GM19452 (cell line): ENCODE measurements at regions not wholly inside any gene's neighbourhood (a gene's known extent, or its start where the extent isn't known, plus 50 kb on each side); places are given as distances from the start of the nearest gene placed in this dataset.

Experiments used
- ATAC-seq: cut with Tn5 transposase; IDR thresholded peaks from one replicate; pipeline ENCODE4 v1.9.1; 2021; ENCODE audit not compliant: unreplicated experiment

GRCh38 chr6:14622085-14622484, 504.5 kb downstream of the CD83 start:
- ATAC-seq: no peak

GRCh38 chr6:14622909-14623505, 505.4 kb downstream of the CD83 start:
- no peak for ATAC-seq

DNA sequence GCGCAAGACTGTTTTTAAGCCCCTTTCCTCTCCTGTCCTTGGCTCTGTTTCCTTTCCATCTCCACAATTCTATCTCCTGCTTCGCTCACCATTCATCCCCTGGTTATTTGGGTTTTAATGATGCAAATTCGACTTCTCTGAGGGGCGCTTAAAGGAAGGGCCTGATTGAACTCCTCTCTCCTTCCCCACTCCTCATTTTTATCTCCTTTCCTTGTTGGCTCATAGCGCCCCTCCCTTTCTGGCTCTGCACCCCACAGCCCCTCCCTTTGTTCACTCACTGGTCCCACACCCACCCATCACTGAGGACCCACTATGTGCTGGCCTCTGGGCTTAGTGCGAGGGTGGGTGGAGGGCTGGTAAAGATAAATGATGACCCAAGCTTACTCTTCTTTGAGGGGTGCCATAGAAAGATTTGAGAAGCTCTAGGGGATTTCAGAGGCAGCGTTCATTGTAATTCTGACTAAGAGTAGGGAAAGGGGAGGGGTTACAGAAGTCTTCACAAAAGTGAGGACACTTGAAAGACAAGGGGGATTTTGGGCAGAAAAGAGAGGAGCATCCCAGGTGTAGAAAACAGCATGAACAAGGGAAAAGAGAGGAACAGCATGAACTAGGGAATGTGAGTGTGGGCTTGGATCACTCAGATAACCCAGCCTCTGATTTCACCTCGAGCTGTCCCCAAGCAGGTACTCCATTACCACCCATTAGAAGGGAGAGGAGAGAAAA, 507.8 kb downstream of the CD83 start:
- no peak for ATAC-seq

- ATAC-seq: no peak
Observed at GRCh38 chr6:14626556-14626955, 509.0 kb downstream of the CD83 start.

DNA sequence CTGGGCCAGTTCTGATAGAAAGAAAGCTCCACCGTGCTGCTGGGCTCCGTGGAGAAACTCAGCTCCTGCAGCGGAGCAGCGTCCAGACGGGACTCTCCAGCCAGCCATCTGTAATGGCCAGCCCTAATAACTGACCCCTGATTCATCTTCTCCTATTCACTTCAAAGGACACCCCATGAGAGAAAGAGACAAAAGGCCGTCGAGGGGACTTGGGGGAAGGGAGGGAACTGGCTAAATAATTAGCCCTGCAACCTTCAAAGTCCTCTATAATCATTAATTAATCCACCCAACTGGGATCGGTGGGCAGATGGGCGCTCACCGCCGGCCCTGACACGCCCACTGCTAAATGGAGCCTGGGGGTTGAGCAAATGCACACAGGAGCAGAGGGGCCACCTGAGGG, 512.4 kb downstream of the CD83 start:
- no peak for ATAC-seq

DNA sequence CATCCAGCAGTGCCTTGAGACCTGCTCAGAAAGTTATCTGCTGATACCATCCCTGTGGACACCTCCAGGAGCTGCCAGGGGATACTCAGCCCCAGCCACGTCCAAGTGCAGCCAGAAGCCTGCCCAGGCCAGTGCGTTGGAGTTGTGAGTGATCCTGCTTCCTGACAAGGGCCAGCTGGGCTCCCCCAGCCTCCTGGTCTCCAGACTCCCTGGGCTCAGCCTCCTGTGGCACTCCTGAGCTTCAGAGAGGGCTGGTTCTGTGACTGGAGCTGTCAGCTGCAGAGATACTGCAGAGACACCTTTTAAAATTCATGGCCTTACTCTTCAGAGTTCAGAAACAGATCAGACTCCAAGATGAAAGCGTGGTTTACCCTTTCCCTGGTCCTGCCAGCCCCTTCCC, 515.9 kb downstream of the CD83 start:
- ATAC-seq: no peak

GRCh38 chr6:14634072-14634471, 516.5 kb downstream of the CD83 start:
- no peak for ATAC-seq

DNA sequence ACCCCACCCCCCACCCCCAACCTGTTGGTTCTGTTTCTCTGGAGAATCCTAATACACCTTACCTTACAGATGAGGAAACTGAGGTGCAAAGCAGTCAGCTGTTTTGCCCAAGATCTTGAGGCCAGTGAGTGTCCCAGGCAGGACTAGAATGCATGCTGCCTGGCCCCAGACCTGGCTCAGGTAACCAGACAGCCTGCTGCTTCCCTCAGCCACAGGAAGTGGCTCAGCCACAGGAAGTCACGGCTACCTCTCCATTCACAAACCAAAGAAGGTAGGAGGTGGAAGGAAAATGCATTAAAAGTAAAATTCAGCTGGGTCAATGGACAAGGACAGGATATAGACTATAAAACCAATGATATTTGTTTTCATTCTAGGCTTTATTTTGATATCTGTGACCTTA, 517.6 kb downstream of the CD83 start:
- no peak for ATAC-seq

DNA sequence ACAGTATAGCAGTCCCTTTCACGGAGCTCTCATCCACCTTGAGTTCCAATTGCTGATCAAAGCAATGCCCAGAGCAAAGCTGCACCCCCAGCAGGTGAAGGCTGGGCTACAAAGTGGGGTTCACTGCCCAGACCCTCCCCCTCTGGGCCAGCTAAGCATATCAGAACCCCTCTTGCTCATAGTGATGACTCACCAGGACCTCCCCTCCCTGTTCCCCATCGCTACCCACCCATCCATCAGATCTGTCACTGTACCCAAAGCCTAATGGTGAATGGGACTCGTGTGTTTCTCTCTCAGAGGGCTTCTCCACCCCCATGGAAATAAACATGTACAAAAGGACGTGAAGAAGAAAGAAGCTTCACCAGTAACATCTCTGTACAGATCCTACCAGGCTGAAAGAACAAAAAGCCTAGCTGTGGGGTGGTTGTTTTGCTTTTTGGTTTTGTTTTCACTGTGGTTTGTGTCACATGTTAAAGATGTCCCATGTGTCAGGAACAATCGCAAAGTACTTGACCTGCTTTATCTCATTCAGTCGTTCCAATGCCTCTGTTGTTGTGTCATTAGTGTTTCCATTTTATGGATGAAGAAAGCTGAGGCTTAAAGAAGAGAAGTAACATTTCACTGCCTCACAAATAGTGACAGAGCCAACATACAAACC, 518.5 kb downstream of the CD83 start:
- ATAC-seq: no peak

- no peak for ATAC-seq
Observed at GRCh38 chr6:14638435-14638905, 520.9 kb downstream of the CD83 start.

- no peak for ATAC-seq
Observed at GRCh38 chr6:14638906-14639761, 521.6 kb downstream of the CD83 start.

- no peak for ATAC-seq
Observed at GRCh38 chr6:14639983-14640599, 522.5 kb downstream of the CD83 start.

DNA sequence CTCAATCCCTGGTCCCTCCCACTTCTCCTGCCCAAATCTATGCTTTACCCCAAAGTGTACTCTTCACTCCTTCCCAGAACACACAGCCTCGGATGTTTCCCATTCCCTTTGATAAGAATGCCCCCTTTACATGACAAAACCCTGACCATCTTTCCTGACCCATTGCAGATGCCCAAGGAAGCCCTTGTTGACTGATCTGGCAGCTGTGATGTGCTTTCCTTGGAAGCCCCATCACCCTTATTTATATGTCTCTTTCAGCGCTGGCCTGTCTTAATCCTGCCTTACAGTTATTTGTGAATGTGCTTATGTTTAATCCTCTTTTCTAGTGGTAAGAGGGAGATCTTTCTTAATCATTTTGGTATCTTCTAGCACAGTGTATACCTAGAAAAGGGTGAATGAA, 523.1 kb downstream of the CD83 start:
- no peak for ATAC-seq

GRCh38 chr6:14641423-14642135, 524.0 kb downstream of the CD83 start:
- no peak for ATAC-seq

DNA sequence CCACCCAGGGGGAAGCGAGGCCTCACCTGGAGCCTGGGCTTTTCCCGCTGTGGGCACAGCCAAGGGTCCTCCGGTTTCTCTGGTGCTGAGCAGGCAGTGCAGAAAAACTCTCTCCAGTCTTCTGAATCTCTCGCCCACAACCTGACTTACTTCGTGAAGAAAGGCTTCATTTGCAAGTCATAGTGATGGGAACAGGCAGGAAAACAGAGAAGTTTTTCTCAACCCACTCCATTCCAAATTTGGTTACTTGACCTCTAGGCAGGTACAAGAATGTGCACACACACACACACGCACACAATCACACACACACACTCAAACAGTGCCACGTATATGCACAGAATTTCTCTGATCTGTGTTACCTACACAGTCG, 524.5 kb downstream of the CD83 start:
- ATAC-seq: no peak

DNA sequence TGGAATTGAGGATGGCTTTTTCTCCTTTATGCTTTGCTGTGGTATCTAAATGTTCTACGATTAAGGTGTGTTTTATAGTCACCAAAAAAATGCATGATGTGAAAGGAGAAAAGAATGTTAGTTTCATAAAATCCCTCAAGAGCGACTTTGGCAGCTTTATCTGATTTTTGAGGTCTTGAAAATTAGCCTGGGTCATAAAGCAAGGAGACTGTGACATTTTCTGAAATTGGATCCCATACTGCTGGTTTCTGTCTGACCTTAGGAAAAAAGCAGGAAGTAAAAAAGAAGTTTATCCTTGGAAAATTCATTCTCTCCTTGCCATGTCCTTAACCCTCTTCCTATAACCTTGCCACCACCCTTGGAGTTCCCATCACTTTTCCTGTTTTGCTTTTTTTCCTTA, 525.3 kb downstream of the CD83 start:
- no peak for ATAC-seq

- ATAC-seq: no peak
Observed at GRCh38 chr6:14644381-14644780, 526.8 kb downstream of the CD83 start.

GRCh38 chr6:14645221-14645620, 527.6 kb downstream of the CD83 start:
- no peak for ATAC-seq

DNA sequence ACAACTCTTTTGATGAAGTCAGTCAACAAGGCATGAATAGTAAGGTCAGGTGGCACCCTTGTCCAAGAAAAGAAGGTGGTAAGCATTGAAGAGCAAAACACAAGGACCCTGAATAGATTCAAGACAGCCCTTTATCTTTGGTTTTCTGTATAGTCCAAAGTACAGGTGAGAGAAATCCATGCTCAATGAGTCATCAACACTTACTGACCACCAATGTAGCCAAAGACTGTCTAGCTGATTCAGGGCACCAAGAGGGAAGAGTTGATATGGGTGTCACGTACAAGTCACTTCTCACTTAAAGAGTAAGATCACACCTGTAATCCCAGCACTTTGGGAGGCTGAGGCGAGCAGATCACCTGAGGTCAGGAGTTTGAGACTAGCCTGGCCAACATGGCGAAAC, 528.3 kb downstream of the CD83 start:
- ATAC-seq: no peak

DNA sequence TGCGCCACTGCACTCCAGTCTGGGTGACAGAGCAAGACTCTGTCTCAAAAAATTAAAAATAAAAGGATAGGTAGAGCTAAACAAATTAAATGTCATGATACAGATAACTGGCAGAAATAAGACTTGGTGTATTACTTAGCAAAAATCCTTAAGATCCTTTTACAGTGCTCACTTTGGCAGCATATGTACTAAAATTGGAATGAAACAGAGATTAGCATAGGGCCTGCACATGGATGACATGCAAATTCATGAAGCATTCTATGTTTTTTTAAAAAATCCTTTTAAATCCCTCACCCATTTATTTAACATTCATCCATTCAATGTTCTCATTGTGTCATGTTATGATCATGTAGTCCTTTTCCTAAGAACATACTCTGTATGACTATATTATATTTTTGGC, 528.8 kb downstream of the CD83 start:
- ATAC-seq: no peak
